ENCODE measurements at regions not wholly inside any gene's neighbourhood (a gene's known extent, or its start where the extent isn't known, plus 50 kb on each side); places are given as distances from the start of the nearest gene placed in this dataset.
"Not testable (repeated sequence)": the region's sequence is repeated elsewhere in the genome, so short reads cannot be mapped to it uniquely, and the experiment has no call there.

DNA sequence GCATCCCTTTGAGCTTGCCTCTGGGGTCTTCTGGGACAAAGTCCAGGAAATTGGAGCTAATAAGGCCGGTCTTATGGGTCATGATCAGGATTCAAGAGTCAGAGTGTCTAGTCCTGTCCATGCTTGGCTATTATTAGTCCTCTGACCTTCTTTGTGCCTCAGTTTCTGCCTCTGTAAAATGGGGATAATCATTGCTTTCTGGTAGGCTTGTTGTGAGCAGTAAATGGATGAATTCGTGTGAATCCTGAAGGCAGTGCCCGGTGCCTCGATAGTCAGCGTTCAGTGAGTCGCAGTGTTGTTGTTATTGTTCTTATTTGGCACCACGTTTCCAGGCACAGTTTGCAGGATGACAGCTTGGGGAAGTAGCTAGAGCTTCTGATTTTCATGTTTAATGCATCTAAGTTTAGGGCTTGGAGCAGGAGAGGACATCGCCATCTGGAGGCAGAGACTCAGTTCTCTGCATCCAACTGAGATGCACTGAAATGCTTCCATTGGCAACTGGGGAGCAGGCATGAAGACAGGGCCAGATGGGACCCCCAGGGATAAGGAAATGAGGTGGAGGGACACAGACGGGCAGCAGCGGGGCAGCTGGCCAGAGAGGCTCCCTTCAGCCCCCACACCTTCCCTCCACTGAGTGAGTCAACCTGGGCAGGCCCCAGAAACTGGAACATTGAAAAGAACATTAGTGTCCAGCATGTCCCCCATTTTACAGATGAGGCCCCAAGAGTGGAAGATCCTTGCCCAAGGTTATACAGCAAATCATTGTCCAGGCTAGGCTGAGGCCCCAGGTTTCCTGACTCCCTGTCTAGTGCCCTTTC lies 160.3 kb downstream of the PTPRU start:
- DNase-seq = no peak

DNA sequence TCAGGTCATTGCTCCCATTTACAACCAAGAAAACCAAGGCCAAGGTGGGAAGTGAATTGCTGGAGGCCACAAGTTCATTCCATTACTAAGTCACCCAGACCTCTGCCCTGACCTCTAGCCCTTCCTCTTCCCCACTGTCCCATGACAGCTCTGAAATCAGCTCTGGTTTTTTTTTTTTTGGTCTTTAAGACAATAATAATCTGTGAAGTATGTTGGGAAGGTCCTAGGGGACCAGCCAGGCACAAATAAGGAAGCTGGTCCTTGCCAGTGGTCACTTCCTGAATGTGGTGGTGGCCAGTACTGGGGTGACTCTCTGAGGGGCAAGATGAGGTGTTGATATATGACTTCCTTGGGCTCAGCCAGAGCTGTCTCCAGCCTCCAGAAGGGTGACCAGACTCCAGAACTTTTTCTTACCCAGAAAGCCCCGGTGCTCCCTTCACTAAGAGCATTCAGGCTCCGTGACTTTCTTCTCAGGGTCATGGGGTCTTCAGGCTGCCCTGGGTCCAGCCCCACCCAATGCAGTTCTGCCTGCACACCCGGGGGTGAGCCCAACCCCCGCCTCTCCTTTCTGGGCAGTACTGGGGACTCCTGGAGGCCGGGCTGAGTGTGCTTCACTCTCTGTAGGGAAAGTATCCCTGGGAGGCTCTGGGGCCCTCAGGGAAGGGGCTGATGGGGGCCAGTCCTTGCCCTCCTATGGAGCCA lies 159.6 kb downstream of the PTPRU start:
- no peak for DNase-seq

DNA sequence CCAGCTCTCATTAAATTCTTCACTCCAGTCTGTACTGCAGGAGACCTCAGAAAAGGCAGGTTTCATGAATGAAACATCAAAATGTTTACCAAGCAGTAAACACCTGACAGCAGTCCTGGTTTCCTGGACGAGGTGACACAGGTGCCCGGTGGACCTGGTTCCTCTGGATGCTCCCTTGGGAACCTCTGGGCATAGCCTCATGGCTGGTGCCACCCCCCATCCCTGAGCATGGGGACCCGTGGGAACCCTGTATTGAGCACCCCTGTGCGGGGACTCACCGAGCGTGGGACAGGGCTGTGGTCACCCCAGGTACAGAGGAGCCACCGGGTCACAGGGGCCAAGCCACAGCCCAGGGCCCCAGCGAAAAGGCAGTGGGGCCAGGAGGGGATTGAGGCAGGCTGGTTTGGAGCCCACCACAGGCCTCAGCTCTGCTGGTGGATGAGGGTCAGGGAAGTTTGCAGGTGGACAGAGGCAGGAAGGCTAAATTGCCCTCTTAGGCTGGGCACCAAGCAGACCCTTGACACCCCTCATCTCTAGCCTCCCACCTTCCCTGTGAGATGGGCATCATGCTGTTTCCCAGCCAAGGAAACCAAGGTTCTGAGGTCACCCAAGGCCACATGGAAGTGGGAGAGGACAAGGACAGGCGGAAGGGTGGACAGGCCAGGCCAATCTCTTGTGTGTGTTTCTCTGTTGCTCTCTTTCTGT lies 158.4 kb downstream of the PTPRU start:
- DNase-seq = no peak

DNA sequence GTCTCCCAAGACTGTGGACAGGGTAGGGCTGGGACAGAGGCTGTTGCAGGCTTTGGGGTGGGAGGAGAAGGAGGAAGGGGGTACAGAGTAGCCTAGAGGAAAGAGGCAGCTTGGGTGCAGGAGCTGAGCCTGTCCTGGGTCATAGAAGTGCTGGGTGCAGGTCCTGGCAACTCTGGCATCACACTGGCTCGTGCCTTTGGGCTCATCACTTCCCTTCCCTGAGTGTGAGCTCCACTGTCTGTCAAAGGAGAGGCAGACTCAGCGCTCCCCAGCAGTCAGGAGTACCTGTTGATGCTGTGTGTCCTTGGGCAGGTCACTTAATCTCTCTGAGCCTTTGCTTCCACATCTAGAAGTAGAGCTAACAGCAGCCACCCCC lies 157.1 kb downstream of the PTPRU start:
- no peak for DNase-seq

DNA sequence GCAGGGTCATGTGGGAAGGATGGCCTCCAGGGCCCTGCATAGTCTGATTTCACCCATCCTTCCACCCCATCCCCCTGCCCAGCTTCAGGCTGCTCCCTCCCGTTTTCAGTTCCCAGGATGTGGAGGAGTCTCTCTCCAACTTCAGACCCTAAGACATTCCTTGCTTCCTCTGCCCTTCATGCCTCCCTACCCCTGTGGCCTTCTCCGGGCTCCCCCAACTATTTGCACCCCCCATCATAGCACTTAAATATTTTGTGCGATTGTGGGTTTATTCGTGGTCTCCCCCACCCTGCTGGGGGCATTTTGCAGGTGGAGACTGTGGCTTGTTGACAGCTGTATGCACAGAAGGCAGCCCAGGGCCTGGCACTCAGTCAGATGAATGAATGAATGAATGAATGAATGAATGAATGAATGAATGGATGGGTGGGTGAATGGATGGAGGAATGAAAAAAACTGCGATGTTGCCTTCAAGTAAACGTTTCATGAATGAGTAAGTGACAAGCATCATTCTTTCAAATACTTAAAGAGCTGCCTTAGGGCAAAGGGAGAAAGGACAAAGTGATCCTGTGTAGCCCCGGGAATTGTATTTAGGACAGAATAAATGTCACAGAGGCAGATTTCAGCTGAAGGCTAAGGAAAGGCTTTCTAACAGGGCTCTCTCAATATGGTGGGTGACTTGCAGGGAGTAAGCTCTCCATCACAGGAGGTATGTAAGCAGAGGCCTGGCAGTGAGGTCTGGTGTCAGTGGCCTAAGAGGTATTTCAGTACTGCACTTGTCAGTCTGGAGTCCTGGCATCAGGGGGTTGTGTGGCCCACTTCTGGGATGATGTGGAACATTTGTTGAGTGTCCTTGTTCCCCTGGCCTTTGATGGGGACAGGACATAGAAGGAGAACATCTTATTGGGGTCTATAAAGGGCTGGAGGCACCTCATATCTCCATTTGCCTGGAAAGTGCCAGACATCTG lies 156.4 kb downstream of the PTPRU start:
- DNase-seq = no peak

DNA sequence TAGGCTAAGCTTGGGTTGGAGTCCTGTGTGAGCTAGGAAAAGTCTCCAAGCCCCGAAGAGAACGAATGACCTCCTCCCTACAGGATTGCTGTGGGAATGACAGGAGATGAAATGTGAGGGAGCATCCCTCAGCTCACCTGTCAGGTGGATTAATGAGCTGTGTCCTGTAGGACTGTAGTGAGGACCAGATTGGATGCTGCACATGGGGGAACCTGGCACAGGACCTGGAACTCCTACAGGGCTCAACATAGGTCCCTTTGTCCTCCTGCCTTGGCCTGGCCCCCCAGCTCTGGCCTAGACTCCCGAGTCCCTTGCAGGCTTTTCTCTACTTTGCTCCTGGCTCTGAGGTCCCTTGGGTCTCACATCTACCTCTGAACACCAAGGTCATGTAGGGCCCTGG lies 155.7 kb downstream of the PTPRU start:
- DNase-seq = no peak

DNA sequence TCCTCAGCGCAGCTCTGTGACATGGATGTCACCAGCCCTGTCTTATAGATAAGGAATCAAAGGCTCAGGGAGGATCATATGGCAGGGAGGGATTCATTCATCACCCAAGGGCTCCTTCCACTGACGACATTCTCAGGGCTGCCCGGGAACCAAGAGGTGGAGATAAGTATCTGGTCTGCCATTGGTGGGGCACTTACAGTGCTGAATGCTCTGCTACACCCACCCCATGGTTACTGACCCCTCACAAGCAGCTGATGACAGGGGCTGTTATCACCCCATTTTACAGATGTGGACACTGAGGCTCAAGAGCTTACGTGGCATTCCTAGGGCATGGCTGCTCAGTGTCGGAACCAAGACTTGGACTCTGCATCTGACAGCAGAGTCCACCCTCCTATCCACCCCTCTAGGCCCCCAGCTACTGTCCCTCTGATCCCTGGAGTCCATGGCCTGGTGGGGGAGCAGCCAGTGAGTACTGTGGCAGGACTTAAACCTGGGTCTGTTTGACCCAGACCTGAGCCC lies 155.1 kb downstream of the PTPRU start:
- no peak for DNase-seq

DNA sequence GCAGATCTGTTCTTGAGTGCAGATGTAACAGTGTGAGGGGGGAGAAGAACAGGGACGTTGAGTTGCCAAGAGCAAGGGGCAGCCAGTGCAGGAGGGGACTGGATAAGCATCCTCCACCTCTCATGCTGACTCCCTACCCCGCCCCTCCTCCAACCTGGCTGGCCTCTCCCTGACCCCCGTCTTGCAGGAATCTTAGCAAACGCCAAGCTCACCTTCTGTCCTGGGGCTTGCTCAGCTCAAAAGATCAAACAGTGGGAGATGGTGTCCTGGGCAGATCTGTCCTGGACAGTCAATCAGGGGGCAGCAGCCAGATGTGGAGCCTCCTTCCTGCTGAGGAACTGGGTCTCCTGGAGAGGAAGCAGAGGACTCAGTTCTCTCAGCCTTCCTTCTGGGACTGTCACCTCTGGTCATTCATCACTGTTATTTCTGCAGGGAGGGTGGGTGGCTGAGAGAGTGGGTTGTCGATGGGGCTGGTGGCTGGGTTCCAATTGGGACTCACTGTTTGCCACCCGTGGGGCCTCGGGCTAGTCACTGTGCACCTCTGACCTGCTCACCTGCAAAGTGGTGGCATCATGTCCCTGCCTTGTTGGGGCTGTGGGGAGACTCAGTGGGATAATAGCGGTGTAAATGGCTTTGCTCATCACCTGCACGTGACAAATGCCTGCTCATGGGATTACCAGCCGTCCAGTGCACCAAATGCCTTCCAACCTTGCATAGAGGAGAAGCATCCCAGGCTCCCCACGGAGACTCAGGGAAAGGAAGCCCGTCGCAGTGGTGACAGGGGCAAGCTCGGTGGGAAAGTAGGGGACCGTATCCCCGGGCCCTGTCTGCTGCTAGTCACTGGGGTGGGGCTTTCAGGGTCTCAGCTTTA lies 154.4 kb downstream of the PTPRU start:
- DNase-seq = no peak

DNA sequence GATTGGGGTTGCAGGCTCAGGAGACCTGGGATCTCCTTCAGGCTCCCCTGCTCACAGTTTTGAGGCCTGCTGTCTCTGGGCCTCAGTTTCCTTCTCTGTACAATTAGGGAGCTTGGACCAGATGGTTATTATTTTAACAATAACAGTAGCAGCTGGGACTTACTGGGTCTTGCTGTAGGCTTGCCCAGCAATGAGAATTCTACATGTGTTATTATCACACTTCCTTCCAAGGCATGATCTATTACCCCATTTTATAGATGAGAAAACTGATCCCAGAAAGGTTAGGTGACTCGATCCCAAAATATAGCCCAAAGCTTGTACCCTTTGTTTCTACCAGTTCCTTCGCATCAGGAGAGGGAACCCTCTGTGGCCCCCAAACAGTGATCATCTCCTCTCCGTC lies 153.8 kb downstream of the PTPRU start:
- no peak for DNase-seq

DNA sequence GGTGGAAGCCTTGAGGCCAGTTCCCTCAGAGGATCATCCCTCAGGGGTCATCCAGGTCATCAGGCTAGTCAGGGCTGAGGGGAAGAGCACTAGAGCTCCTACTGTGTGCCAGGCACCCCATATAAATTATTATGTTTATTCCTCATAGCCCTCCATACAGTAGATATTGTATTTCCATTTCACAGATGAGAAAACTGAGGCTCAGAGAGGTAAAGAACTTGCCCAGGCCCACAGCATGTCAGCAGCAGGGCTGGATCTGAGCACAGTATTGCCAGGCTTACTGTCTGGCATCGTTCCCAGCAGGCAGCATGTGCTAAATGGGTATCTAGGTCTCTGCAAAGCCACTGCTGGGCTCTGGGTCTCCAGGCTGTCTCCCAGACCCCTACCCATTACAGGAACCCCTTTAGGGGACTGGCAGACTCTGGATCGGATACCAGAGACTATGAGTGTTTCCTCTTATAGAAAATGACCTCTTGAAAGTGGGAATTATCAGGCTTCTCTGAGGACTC lies 153.3 kb downstream of the PTPRU start:
- DNase-seq = no peak

DNA sequence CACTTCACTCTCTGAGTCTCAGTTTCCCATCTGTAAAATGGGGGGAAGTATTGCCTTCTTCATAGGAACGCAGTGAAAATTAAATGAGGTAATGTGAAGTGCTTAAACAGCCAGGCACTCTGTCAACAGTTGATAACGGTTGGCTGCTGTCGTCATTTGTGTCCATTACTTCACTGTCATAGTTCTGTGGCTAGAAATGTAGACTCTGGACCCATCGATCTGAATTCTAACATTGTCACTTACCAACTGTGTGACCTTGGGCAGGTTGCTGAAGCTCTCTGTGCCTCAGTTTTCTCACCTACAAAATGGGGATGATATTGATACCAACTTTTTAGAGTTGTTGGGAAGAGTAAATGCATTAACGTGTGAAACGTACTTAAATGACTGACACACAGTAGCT lies 152.6 kb downstream of the PTPRU start:
- DNase-seq = no peak

DNA sequence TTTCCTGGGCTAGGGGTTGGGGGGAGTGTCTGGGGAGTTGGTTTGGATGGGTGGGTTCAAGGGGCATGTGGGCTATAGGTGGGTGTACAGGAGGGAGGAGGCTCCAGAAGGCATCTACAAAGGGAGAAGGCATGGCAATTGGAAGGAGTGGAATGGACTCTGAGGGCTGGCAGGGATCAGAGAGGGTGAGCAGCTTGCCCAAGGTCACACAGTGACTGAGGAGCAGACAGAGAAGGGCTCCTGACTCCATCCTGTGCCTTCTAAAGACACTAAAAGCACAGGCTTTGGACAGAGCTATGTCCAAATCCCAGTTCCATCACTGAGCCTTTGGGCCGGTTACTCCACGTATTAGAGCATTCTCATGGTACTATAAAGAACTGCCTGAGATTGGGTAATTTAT lies 151.8 kb downstream of the PTPRU start:
- no peak for DNase-seq

DNA sequence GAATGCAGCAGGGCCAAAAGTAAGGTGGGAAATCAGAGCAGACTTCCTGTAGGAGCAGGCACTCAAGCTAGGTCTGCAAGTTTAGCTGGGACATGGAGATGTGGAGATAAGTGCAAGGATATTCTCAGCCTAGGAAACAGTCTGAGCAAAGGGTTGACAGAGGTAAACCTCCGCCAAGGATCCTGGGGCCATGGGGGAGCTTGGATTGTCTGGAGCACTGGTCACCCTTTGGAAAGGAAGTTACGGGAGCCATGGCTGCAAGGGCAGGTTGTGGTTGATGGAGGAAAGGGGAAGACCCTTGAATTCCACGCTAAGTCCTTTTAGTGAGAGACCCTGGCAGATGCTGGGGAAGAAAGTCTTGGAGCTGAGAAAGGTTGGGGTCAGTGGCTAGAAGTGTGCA lies 150.9 kb downstream of the PTPRU start:
- no peak for DNase-seq

DNA sequence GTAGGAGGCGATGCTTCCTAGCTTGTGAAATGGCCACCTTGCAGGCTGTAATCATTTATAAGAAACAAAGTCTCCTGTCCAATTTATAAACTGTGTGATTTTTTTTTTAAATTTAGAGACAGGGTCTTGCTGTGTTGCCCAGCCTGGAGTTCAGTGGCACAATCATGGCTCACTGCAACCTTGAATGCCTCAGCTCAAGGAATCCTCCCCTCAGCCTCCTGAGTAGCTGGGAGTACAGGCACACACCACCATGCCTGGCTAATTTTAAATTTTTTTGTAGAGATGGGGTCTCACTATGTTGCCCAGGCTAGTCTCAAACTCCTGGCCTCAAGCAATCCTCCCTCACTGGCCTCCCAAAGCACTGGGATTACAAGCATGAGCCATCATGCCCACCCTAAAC lies 150.1 kb downstream of the PTPRU start:
- DNase-seq = not testable (repeated sequence)

DNA sequence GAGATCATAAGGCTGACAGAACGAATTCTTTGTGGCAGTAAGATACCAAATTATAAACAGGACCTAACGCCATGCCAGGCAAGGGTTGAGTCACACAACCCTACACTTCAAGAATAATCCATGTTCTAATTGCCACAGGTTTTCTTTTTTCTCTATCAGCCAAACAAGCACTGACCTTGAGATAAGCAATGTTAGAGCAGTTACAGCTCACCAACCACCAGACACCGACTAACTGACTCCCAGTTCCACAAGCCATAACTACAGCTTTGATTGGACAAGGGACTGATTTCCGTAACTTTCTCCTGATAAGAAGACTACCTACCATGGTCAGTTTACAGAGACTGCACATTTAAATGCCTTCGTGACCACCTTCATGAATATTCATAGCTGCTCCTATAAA lies 149.6 kb downstream of the PTPRU start:
- DNase-seq = no peak

DNA sequence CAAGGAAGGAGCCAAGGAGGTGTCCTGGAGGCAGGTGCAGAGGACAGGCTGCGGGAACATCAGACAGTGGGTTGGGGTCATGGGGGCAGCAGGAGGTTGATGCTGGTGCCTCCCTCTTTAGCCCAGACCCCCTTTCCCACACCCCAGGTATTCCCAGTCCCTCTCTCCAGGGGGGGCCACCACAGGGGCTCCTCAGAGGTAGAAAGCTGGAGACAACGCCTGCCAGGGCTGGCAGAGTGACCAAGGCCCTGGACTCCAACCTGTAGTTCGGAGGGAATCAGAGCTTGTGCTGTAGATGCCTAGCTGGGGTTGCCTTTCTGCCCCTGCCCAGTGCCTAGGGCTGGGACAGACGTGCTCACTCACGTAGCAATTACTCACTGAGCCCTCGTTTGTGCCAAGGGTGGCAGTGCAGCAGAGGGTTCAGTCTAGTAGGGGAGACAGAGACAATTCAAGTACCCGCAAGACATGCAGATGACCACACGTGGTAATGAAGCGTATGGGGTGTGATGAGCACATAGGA lies 148.2 kb downstream of the PTPRU start:
- DNase-seq = no peak

DNA sequence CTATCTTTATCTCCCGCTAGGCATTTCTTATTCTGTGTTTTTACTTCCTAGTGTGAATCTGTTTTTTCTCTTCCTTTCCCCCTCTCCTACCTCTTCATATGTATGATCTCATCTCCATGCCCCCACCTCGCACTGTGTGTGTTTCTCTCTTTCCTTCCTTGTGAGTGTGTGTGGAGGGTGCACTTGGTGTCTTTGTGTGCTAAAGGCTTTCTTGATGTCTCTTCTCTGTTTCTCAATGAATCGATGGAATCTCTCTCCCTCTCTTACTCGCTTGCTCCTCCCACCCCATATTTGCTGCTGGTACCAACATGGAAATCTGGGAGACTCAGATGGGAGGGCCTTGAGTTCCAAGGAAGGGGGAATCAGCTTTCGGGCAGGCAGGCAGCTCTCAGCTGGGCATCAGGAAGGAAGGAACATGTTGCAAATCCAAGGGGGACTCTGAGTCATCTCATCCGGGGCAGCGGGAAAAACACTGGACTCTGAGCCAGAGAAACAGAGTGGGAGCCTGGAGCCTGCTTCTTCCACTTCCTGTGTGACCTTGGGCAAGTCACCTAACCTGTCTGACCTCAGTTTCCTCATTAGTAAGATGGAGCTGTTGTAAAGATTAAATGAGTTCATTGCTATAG lies 147.5 kb downstream of the PTPRU start:
- no peak for DNase-seq

DNA sequence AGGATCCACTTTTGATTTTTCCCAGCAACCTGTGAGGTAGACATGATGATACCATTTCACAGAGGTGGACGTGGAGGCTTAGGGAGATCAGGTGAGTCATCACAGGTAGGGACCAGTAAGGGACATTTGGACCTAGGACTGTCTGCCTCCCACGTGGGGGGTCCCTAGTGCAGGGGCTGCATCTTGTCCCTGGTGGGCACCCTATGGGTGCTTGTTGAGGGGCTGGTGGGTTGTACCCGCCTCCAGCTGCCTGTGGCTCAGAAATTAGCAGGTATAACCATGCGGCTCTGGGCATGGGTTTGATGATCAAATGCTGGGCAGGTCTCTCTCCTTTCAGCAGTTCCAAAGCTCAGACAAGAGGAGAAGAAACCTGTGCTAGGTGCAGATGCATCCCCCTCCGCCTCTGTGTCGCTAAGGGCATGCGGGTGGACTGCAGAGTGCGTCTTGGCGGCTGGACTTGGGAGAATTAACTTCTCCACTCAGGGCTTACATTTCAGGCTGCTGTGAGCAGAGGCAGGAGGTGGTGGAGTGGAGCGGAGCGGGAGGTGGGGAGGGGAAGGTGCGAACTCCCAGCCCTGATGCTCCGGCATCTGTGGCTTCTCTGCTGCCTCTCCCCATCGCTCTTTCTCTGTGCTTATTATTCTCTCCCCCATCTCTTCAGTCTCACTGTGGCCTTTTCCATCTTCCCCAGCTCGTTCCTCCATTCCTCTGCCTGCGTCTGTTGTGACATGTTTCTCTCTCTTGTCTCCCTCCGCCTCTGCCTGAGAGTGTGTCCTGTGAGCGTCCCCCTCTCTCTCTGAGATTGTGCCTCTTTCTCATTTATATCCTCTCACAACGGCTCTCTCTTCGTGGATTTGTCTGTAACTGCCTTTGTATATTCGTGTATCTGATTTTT lies 146.8 kb downstream of the PTPRU start:
- DNase-seq = no peak

DNA sequence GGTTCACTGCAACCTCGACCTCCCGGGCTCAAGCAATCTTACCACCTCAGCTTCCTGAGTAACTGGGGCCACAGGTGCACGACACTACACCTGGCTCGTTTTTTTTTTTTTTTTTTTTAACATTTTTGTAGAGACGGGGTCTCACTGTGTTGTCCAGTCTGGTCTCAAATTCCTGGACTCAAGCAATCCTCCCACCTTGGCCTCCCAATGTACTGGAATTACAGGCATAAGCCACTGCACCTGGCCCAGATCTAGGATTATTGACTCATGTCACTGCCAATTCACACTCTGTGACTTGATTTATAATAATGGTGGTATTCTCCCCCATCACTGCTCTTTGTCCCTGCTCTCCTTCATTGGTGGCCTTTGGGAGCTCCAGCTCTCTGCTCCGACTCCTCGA lies 145.1 kb downstream of the PTPRU start:
- DNase-seq = no peak

DNA sequence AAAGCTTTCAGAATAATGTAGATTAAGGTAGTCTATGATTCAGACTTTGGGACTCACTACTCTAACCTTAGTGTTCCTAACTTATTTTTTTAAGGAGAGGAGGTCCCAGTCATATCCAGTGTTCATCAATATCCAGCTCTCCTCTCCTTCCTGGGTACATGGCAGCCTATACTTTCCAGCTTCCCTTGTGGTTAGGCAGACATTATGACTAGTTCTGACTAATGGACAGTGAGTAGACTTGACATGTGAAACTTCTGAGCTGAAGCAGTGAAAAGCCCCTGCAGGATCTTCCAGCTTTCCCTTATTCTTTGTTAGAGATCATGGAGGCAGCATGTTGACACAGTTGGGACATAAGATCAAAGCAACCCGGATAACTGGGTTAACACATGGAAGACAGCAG lies 144.2 kb downstream of the PTPRU start:
- DNase-seq = no peak
